D721Med (cell line): ENCODE measurements at regions not wholly inside any gene's neighbourhood (a gene's known extent, or its start where the extent isn't known, plus 50 kb on each side); places are given as distances from the start of the nearest gene placed in this dataset.

Source experiments
- DNase-seq: peaks from one replicate; pipeline ENCODE4 v3.0.0; 2011; ENCODE audit warnings: low spot score; ENCODE audit not compliant: insufficient read length
- FAIRE-seq: peaks from 2 replicates; lab custom pipeline; 2011; peaks lifted over from hg19 to GRCh38; lab: Jason Lieb, UNC
- TF ChIP-seq, protein P1 (sequence below): IDR thresholded peaks from 2 replicates; pipeline ENCODE4 v1.5.1; 2012; ENCODE audit warnings: mild to moderate bottlenecking, control low read depth; ENCODE audit not compliant: insufficient read depth; ENCODE audit errors: missing control alignments

DNA sequence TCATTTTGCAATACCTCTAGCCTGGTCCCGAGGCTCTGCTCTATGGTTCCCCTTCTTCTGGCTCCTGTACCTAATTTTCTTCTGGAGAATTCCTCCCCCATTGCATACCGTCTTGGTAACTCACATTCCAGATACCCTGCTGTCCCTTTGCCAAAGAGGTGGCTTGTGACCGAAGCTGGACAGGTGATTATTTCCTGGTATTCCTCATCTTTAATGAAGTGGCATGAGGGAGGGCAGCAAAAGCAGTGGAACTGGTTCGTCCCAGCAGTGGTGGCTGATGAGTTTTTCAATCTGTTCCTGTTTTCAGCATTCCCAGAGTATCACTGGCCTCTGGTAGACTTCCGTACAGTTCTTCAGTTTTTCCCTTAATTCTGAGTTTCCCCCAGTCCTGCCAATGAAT is 186.2 kb upstream of the CADPS start:
- DNase-seq: no peak
- no peak for FAIRE-seq
- TF ChIP-seq, protein P1, sequence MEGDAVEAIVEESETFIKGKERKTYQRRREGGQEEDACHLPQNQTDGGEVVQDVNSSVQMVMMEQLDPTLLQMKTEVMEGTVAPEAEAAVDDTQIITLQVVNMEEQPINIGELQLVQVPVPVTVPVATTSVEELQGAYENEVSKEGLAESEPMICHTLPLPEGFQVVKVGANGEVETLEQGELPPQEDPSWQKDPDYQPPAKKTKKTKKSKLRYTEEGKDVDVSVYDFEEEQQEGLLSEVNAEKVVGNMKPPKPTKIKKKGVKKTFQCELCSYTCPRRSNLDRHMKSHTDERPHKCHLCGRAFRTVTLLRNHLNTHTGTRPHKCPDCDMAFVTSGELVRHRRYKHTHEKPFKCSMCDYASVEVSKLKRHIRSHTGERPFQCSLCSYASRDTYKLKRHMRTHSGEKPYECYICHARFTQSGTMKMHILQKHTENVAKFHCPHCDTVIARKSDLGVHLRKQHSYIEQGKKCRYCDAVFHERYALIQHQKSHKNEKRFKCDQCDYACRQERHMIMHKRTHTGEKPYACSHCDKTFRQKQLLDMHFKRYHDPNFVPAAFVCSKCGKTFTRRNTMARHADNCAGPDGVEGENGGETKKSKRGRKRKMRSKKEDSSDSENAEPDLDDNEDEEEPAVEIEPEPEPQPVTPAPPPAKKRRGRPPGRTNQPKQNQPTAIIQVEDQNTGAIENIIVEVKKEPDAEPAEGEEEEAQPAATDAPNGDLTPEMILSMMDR: no peak

DNA sequence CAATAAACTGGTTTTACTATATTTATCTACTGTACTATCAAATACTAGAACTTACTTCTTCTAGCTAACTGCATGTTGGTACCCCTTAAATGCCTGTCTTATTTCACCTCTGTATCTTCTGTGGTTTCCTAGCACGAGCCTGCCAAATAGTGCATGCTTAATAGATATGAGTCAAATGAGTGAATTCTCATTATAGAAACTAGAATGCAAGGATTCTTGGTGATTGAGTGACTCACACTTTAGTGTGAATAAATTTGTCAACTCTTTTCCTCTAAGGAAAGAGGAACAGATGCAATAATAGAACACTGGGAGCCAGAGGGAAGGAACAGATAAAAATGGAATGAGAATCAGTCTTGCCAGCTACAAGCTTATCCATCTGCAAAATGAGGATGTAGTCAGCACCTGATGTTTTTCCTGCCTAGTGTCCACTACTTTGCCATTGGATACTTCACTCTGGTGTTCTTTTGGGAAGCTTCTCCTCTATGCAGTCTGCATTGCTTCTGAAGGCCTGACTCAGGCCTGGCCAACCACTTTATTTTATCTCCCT is 189.1 kb upstream of the CADPS start:
- no peak for FAIRE-seq
- no peak for DNase-seq

DNA sequence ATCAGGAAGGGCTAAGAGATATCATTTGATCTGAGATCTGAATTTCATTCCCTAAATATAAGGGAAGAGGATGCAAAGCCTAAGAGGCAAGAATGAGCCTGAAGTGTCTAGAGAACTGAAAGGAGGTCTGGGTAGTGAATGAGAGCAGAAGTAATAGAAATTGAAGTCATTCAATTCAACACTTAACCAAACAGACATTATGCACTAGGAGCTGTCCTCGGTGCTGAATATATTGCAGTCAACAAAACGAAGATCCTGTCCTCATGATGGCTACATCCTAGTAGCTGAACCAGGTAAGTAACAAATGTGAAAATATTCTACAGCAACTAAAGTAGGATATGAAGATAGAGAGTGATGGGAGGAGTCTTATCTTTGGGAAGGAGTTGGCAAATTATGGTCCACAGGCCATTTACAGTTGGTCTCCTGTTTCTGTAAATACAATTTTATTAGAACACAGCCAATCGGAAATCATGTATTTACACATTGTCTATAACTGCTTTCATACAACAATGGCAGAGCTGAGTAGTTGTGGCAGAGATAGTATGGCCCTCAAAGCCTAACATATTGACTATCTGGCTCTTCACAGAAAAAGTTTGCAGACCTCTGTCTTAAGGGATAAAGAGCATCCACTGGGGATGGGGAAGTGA is 192.9 kb upstream of the CADPS start:
- no peak for FAIRE-seq
- TF ChIP-seq, protein P1: no peak

More for the DNA sequence above, 189.1 kb upstream of the CADPS start:
- TF ChIP-seq, protein P1: no peak

DNA sequence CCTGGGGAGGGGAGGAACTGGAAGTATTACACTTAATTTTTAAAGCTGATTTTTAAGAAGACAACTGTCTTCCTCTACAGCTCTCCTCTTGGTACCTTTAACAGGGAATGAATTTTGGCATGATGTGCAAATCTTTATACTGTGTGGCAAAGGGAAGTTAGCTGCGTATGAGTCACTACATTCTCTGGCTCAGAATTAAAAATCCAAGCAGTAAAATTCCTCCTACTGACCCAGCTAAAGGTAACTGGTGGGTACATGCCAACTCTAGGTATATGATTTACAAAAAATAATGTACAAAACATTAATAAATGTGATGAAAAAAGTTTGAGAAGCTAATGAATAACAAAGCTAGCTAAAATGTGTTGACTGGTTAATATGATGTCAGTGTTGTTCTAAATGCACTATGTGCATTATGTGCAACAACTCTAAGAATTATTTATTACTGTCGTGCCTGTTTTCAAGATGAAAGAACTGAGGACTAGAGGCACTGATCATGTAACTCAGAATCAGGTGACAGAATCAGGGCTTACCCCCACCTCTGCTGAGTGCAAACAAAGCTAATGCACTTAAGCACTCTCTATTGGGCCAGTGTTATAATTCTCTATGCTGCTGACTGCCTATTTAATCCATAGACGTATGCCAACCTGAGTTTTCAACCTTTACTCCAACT is 194.7 kb upstream of the CADPS start:
- TF ChIP-seq, protein P1: no peak
- FAIRE-seq (peak; percentile 85), DNase-seq (no peak)

More for the DNA sequence above, 192.9 kb upstream of the CADPS start:
- DNase-seq: no peak

DNA sequence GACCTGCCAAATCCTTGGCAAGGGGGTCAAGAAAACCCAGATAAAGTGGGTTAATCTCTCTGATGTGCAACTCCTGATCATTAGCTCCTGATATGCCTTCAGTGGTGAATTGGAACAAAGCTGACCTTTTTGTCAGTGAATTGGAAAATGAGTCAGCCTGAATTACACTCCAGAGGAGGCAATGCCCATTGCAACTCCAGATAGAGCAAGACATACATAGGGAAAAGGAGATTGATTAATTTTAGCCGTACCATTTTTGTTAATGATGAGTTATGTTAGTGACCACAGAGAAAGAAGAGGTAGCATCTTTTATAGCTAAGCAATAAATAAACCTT is 195.2 kb upstream of the CADPS start:
- TF ChIP-seq, protein P1: no peak
- peak; percentile 16 for FAIRE-seq
- DNase-seq: no peak

DNA sequence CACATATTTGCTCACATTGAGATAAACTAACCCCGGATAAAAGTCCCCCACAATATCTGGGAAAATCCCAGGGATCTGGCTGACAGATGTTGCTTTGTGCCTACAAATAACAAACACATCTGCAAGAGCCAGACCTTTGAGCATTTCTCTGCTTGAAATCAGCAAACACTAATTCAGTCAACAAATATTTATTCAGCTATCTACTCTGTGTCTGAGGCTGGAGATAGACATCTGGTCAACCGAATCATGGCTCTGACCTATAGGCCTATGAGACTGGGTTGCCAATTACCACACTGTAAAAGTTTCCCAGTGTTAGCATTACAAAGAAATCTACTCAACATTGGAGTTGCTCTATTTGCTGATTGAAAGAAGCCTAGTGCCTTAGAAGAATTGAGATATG is 201.1 kb upstream of the CADPS start:
- DNase-seq (no peak), FAIRE-seq (no peak)
- TF ChIP-seq, protein P1: no peak

DNA sequence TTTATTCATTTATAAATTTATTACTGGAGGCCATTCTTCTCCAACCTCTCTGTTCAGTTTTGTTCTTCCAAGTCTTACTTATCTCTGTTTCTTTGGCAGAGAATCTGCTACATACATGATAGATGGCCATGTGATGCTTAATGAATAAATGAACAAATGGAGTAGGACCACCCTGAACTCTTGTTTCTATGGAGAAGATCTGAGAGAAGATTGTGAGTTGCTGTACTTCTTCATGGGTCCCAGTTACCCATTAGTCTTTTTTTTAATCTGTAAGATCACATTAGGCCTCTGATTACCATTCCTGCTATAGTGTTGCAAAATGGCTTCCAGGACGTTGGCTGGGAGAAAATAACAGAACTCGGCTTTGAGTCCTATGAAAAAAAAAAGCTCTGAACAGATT is 191.9 kb upstream of the SYNPR start:
- no peak for FAIRE-seq
- TF ChIP-seq, protein P1: no peak

More for the DNA sequence above, 191.9 kb upstream of the SYNPR start:
- DNase-seq: no peak
